ENCODE measurements at regions not wholly inside any gene's neighbourhood (a gene's known extent, or its start where the extent isn't known, plus 50 kb on each side); places are given as distances from the start of the nearest gene placed in this dataset.

- no peak overlapping the region for H3K4me3 ChIP-seq (replicated peaks; ENCODE audit: low read depth, low read length)
- DNase-seq (ENCODE audit: extremely low read depth, insufficient read length), result no peak
- no peaks in the 10 kb centered on the region for H3K27me3 ChIP-seq (replicated peaks; ENCODE audit: control insufficient read depth, insufficient read depth, low read length)
- H3K36me3 ChIP-seq (ENCODE audit: control insufficient read depth, insufficient read depth, low read length), result no peaks in the 10 kb centered on the region
- no peak for TF ChIP-seq CTCF (IDR thresholded peaks at IDR 0.05; ENCODE audit: insufficient read depth, low read length, poor library complexity, severe bottlenecking)
Observed at GRCh38 chr5:23451156-23451555, 56.3 kb upstream of the PRDM9 start.

GRCh38 chr5:23450187-23450586 lies 57.2 kb upstream of the PRDM9 start:
- DNase-seq (ENCODE audit: extremely low read depth, insufficient read length), result no peak
- no peak for TF ChIP-seq CTCF (IDR thresholded peaks at IDR 0.05; ENCODE audit: insufficient read depth, low read length, poor library complexity, severe bottlenecking)
- Histone ChIP-seq H3K36me3 (ENCODE audit: control insufficient read depth, insufficient read depth, low read length) (no peaks in the 10 kb centered on the region), H3K27me3 (replicated peaks; ENCODE audit: control insufficient read depth, insufficient read depth, low read length) (no peaks in the 10 kb centered on the region), H3K4me3 (replicated peaks; ENCODE audit: low read depth, low read length) (no peak overlapping the region)

GRCh38 chr5:23448627-23449026 lies 58.8 kb upstream of the PRDM9 start:
- no peak for TF ChIP-seq CTCF (IDR thresholded peaks at IDR 0.05; ENCODE audit: insufficient read depth, low read length, poor library complexity, severe bottlenecking)
- Histone ChIP-seq H3K27me3 (replicated peaks; ENCODE audit: control insufficient read depth, insufficient read depth, low read length) (no peaks in the 10 kb centered on the region), H3K36me3 (ENCODE audit: control insufficient read depth, insufficient read depth, low read length) (no peaks in the 10 kb centered on the region), H3K4me3 (replicated peaks; ENCODE audit: low read depth, low read length) (no peak overlapping the region)
- no peak for DNase-seq (ENCODE audit: extremely low read depth, insufficient read length)

GRCh38 chr5:23446424-23446823 lies 61.0 kb upstream of the PRDM9 start:
- Histone ChIP-seq H3K27me3 (replicated peaks; ENCODE audit: control insufficient read depth, insufficient read depth, low read length) (no peaks in the 10 kb centered on the region), H3K4me3 (replicated peaks; ENCODE audit: low read depth, low read length) (no peak overlapping the region), H3K36me3 (ENCODE audit: control insufficient read depth, insufficient read depth, low read length) (no peaks in the 10 kb centered on the region)
- no peak for TF ChIP-seq CTCF (IDR thresholded peaks at IDR 0.05; ENCODE audit: insufficient read depth, low read length, poor library complexity, severe bottlenecking)
- no peak for DNase-seq (ENCODE audit: extremely low read depth, insufficient read length)

GRCh38 chr5:23445573-23445972 lies 61.8 kb upstream of the PRDM9 start:
- Histone ChIP-seq H3K36me3 (ENCODE audit: control insufficient read depth, insufficient read depth, low read length) (no peaks in the 10 kb centered on the region), H3K27me3 (replicated peaks; ENCODE audit: control insufficient read depth, insufficient read depth, low read length) (no peaks in the 10 kb centered on the region), H3K4me3 (replicated peaks; ENCODE audit: low read depth, low read length) (no peak overlapping the region)
- DNase-seq (ENCODE audit: extremely low read depth, insufficient read length), result no peak
- no peak for TF ChIP-seq CTCF (IDR thresholded peaks at IDR 0.05; ENCODE audit: insufficient read depth, low read length, poor library complexity, severe bottlenecking)

GRCh38 chr5:23440703-23441102 lies 66.7 kb upstream of the PRDM9 start:
- no peaks in the 10 kb centered on the region for H3K27me3 ChIP-seq (replicated peaks; ENCODE audit: control insufficient read depth, insufficient read depth, low read length)
- H3K4me3 ChIP-seq (replicated peaks; ENCODE audit: low read depth, low read length), result no peak overlapping the region
- TF ChIP-seq CTCF (IDR thresholded peaks at IDR 0.05; ENCODE audit: insufficient read depth, low read length, poor library complexity, severe bottlenecking), result no peak
- H3K36me3 ChIP-seq (ENCODE audit: control insufficient read depth, insufficient read depth, low read length), result no peaks in the 10 kb centered on the region
- no peak for DNase-seq (ENCODE audit: extremely low read depth, insufficient read length)

All from GM06990 (cell line).